Coronary artery (tissue), 2 donors: ENCODE measurements at regions not wholly inside any gene's neighbourhood (a gene's known extent, or its start where the extent isn't known, plus 50 kb on each side); places are given as distances from the start of the nearest gene placed in this dataset.

Source experiments
- DNase-seq: peaks from one replicate; pipeline ENCODE4 v3.0.0-alpha.2; 2017; ENCODE audit warnings: low spot score
- H3K27ac ChIP-seq, 2 donors: fragments of 200-600 bp; sonication (generic); one replicate each; pipeline ENCODE4 v1.5.1; 2016 to 2019
- H3K4me3 ChIP-seq: fragments of 200-600 bp; sonication (generic); 2 replicates; pipeline ENCODE4 v1.5.1; 2016; ENCODE audit warnings: mild to moderate bottlenecking, moderate library complexity
- CTCF ChIP-seq: fragments of 200-600 bp; sonication (generic); IDR thresholded peaks from one replicate; pipeline ENCODE4 v1.5.1; 2019; ENCODE audit warnings: antibody characterized with exemption

- TF ChIP-seq CTCF: no peak
- Histone ChIP-seq H3K27ac (no peak overlapping the region), H3K4me3 (no peak overlapping the region)
- no peak for DNase-seq
Measured at GRCh38 chr9:12956805-12957204, 182.0 kb downstream of the LURAP1L start.

GRCh38 chr9:12958279-12958678 lies 183.5 kb downstream of the LURAP1L start:
- H3K27ac ChIP-seq: no peak overlapping the region
- H3K4me3 ChIP-seq: no peak overlapping the region
- no peak for TF ChIP-seq CTCF
- DNase-seq: no peak

GRCh38 chr9:12958708-12959107 lies 183.9 kb downstream of the LURAP1L start:
- no peak for DNase-seq
- no peak overlapping the region for H3K4me3 ChIP-seq
- H3K27ac ChIP-seq: no peak overlapping the region
- no peak for TF ChIP-seq CTCF

GRCh38 chr9:12961276-12961809 lies 186.5 kb downstream of the LURAP1L start:
- no peak for TF ChIP-seq CTCF
- DNase-seq: no peak
- no peak overlapping the region for H3K27ac ChIP-seq
- no peak overlapping the region for H3K4me3 ChIP-seq

GRCh38 chr9:12963537-12963936 lies 188.7 kb downstream of the LURAP1L start:
- no peak for DNase-seq
- Histone ChIP-seq H3K4me3 (no peak overlapping the region), H3K27ac (no peak overlapping the region)
- no peak for TF ChIP-seq CTCF

GRCh38 chr9:12964271-12964670 lies 189.5 kb downstream of the LURAP1L start:
- peak overlapping the region in 1 of 2 donors; percentile 5 for H3K27ac ChIP-seq
- no peak for DNase-seq
- no peak for TF ChIP-seq CTCF

GRCh38 chr9:12965303-12965702 lies 190.5 kb downstream of the LURAP1L start:
- no peak overlapping the region for H3K27ac ChIP-seq
- H3K4me3 ChIP-seq: no peak overlapping the region
- DNase-seq: no peak
- TF ChIP-seq CTCF: no peak

More at GRCh38 chr9:12964271-12964670, 189.5 kb downstream of the LURAP1L start:
- H3K4me3 ChIP-seq: no peak overlapping the region
